Neural cell (in vitro differentiated cells): ENCODE measurements at regions not wholly inside any gene's neighbourhood (a gene's known extent, or its start where the extent isn't known, plus 50 kb on each side); places are given as distances from the start of the nearest gene placed in this dataset.

Experiments used
- EP300 ChIP-seq: fragments of 450-650 bp; conservative IDR thresholded peaks from 2 replicates; pipeline ENCODE4 v1.6.1; 2014; ENCODE audit warnings: antibody characterized with exemption, mild to moderate bottlenecking, moderate library complexity; ENCODE audit not compliant: poor library complexity, severe bottlenecking
- POLR2AphosphoS5 ChIP-seq: IDR thresholded peaks from 2 replicates; pipeline ENCODE4 v1.6.1; 2012
- SMC3 ChIP-seq: fragments of 450-650 bp; conservative IDR thresholded peaks from 2 replicates; pipeline ENCODE4 v1.6.1; 2014; ENCODE audit warnings: antibody characterized with exemption, mild to moderate bottlenecking, moderate library complexity; ENCODE audit not compliant: poor library complexity
- TF ChIP-seq, protein P1 (sequence below): fragments of 450-650 bp; IDR thresholded peaks from 2 replicates; pipeline ENCODE4 v1.5.1; 2014; ENCODE audit warnings: antibody characterized with exemption, mild to moderate bottlenecking, moderate library complexity; ENCODE audit not compliant: poor library complexity, severe bottlenecking

DNA sequence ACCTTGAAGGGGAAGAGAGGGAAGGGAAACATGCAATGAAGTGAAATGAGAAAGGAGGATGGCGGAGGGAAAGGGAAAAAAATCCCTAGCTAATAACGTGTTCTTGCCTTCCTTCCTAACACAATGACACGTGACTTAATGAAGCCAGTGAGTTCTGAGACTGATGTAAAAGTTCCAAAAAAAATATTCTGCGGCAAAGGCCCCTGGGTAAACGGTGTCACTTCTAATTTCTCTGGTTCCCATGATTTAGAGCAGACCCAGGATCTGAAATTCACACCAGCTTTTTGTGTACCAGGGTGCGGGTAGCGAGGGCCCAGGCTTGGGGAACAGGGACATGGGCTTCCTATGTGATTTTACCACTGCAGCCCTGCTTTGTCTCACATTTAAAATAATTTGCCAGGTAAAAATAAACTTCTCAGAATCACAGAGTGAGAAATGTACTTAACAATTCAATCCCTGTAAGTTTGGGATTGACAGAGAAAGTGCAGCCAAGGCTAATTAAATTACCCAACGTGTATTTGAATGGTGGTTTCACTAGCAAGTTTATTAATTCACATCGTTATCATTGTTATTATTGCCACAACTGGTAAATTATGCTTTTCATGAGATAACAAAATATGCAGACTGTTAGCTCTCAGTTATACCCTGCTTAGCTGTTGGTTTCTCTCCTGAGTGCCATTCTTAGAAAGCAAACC lies 182.4 kb downstream of the SEM1 start:
- TF ChIP-seq, protein P1, sequence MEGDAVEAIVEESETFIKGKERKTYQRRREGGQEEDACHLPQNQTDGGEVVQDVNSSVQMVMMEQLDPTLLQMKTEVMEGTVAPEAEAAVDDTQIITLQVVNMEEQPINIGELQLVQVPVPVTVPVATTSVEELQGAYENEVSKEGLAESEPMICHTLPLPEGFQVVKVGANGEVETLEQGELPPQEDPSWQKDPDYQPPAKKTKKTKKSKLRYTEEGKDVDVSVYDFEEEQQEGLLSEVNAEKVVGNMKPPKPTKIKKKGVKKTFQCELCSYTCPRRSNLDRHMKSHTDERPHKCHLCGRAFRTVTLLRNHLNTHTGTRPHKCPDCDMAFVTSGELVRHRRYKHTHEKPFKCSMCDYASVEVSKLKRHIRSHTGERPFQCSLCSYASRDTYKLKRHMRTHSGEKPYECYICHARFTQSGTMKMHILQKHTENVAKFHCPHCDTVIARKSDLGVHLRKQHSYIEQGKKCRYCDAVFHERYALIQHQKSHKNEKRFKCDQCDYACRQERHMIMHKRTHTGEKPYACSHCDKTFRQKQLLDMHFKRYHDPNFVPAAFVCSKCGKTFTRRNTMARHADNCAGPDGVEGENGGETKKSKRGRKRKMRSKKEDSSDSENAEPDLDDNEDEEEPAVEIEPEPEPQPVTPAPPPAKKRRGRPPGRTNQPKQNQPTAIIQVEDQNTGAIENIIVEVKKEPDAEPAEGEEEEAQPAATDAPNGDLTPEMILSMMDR: no peak
- TF ChIP-seq SMC3 (no peak), POLR2AphosphoS5 (no peak), EP300 (no peak)
